GM18870 (cell line): ENCODE measurements at regions not wholly inside any gene's neighbourhood (a gene's known extent, or its start where the extent isn't known, plus 50 kb on each side); places are given as distances from the start of the nearest gene placed in this dataset.
A peak's percentile ranks its signal among the peaks of the same experiment; 100 is the strongest.

Source experiments
- ATAC-seq: cut with Tn5 transposase; IDR thresholded peaks from one replicate; pipeline ENCODE4 v1.9.1; 2021; ENCODE audit warnings: moderate library complexity; ENCODE audit not compliant: unreplicated experiment

- ATAC-seq = peak; percentile 48
Observed at GRCh38 chr2:155442088-155442487, 743.6 kb downstream of the KCNJ3 start.

GRCh38 chr2:155431004-155431507 is 732.6 kb downstream of the KCNJ3 start:
- ATAC-seq = no peak

- ATAC-seq = no peak
Observed at GRCh38 chr2:155427470-155427869, 729.0 kb downstream of the KCNJ3 start.

GRCh38 chr2:155424518-155424917 is 726.0 kb downstream of the KCNJ3 start:
- ATAC-seq = no peak

- no peak for ATAC-seq
Observed at GRCh38 chr2:155418753-155419152, 720.3 kb downstream of the KCNJ3 start.

GRCh38 chr2:155412598-155412997 is 714.1 kb downstream of the KCNJ3 start:
- ATAC-seq = peak; percentile 98

- no peak for ATAC-seq
Observed at GRCh38 chr2:155404433-155405002, 706.0 kb downstream of the KCNJ3 start.

GRCh38 chr2:155393406-155393805 is 694.9 kb downstream of the KCNJ3 start:
- ATAC-seq = no peak

- ATAC-seq = no peak
Observed at GRCh38 chr2:155391613-155392130, 693.2 kb downstream of the KCNJ3 start.

GRCh38 chr2:155389224-155389623 is 690.7 kb downstream of the KCNJ3 start:
- no peak for ATAC-seq

- no peak for ATAC-seq
Observed at GRCh38 chr2:155384555-155385123, 686.1 kb downstream of the KCNJ3 start.

GRCh38 chr2:155382776-155383175 is 684.3 kb downstream of the KCNJ3 start:
- ATAC-seq = no peak

GRCh38 chr2:155381436-155381835 is 682.9 kb downstream of the KCNJ3 start:
- ATAC-seq = no peak

- ATAC-seq = no peak
Observed at GRCh38 chr2:155379494-155379893, 681.0 kb downstream of the KCNJ3 start.

GRCh38 chr2:155377931-155378444 is 679.5 kb downstream of the KCNJ3 start:
- peak; percentile 65 for ATAC-seq

GRCh38 chr2:155377266-155377680 is 678.8 kb downstream of the KCNJ3 start:
- no peak for ATAC-seq

- no peak for ATAC-seq
Observed at GRCh38 chr2:155372969-155373368, 674.5 kb downstream of the KCNJ3 start.

- ATAC-seq = no peak
Observed at GRCh38 chr2:155368934-155369333, 670.4 kb downstream of the KCNJ3 start.

GRCh38 chr2:155364766-155365165 is 666.3 kb downstream of the KCNJ3 start:
- ATAC-seq = no peak

GRCh38 chr2:155363349-155363888 is 664.9 kb downstream of the KCNJ3 start:
- ATAC-seq = no peak

GRCh38 chr2:155357172-155357571 is 658.7 kb downstream of the KCNJ3 start:
- ATAC-seq = no peak

- ATAC-seq = no peak
Observed at GRCh38 chr2:155356250-155356649, 657.8 kb downstream of the KCNJ3 start.
